Ishikawa (cell line): ENCODE measurements at regions not wholly inside any gene's neighbourhood (a gene's known extent, or its start where the extent isn't known, plus 50 kb on each side); places are given as distances from the start of the nearest gene placed in this dataset.

Experiments used
- EP300 ChIP-seq: IDR thresholded peaks from 2 replicates; pipeline ENCODE4 v1.6.1; 2012; ENCODE audit warnings: borderline replicate concordance
- FOXM1 ChIP-seq: IDR thresholded peaks from 2 replicates; pipeline ENCODE4 v1.6.1; 2012; ENCODE audit warnings: low read depth, borderline replicate concordance
- NFIC ChIP-seq: IDR thresholded peaks from 2 replicates; pipeline ENCODE4 v1.6.1; 2012
- ZBTB7A ChIP-seq: IDR thresholded peaks from 2 replicates; pipeline ENCODE4 v1.6.1; 2012; ENCODE audit warnings: low read depth
- TF ChIP-seq, protein P1 (sequence below): IDR thresholded peaks from 2 replicates; pipeline ENCODE4 v1.6.1; 2012; ENCODE audit warnings: low read depth, mild to moderate bottlenecking

DNA sequence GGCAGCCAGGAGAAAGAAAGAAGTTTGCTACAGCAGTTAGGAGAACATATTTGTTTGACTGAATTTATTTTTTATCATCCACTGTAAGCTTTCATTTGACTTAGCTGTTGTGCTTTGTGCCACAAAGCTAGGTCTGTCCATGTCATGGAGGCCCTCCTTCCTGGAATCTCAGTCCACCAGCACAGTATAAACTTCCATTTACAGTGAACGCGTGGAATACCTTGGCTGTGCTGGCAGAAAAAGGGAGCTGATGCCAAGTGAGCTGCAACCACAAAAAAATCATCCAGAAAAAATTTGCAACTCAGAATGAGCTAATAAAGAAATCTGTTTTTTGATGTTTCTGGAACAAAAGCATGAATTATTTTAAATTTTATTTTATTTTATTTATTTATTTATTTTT is 72.6 kb downstream of the ATP6V1G3 start:
- TF ChIP-seq, protein P1, sequence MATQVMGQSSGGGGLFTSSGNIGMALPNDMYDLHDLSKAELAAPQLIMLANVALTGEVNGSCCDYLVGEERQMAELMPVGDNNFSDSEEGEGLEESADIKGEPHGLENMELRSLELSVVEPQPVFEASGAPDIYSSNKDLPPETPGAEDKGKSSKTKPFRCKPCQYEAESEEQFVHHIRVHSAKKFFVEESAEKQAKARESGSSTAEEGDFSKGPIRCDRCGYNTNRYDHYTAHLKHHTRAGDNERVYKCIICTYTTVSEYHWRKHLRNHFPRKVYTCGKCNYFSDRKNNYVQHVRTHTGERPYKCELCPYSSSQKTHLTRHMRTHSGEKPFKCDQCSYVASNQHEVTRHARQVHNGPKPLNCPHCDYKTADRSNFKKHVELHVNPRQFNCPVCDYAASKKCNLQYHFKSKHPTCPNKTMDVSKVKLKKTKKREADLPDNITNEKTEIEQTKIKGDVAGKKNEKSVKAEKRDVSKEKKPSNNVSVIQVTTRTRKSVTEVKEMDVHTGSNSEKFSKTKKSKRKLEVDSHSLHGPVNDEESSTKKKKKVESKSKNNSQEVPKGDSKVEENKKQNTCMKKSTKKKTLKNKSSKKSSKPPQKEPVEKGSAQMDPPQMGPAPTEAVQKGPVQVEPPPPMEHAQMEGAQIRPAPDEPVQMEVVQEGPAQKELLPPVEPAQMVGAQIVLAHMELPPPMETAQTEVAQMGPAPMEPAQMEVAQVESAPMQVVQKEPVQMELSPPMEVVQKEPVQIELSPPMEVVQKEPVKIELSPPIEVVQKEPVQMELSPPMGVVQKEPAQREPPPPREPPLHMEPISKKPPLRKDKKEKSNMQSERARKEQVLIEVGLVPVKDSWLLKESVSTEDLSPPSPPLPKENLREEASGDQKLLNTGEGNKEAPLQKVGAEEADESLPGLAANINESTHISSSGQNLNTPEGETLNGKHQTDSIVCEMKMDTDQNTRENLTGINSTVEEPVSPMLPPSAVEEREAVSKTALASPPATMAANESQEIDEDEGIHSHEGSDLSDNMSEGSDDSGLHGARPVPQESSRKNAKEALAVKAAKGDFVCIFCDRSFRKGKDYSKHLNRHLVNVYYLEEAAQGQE = no peak
- TF ChIP-seq ZBTB7A = no peak
- TF ChIP-seq FOXM1 = no peak
- TF ChIP-seq NFIC = no peak
- no peak for TF ChIP-seq EP300
